AML-193 (cell line): ENCODE measurements at regions not wholly inside any gene's neighbourhood (a gene's known extent, or its start where the extent isn't known, plus 50 kb on each side); places are given as distances from the start of the nearest gene placed in this dataset.
"Not testable (repeated sequence)": the region's sequence is repeated elsewhere in the genome, so short reads cannot be mapped to it uniquely, and the experiment has no call there.

ENCODE experiments used
- DNase-seq, 2 experiments: peaks; one replicate each; lab custom pipeline; 2025; lab: John Stamatoyannopoulos, UW

- no peak for DNase-seq
These were observed 124.0 kb upstream of the TLE4 start for GRCh38 chr9:79447762-79448161.

- DNase-seq, result no peak
These were observed 119.5 kb upstream of the TLE4 start for GRCh38 chr9:79452265-79452664.

- DNase-seq, result no peak
These were observed 110.1 kb upstream of the TLE4 start for GRCh38 chr9:79461712-79462111.

GRCh38 chr9:79465156-79465555, 106.6 kb upstream of the TLE4 start:
- DNase-seq, result no peak

- no peak for DNase-seq
These were observed 102.6 kb upstream of the TLE4 start for GRCh38 chr9:79469164-79469563.

GRCh38 chr9:79470954-79471353, 100.8 kb upstream of the TLE4 start:
- no peak for DNase-seq

GRCh38 chr9:79471580-79472543, 99.9 kb upstream of the TLE4 start:
- peak in 1 of 2 experiments; percentile 19 for DNase-seq

GRCh38 chr9:79473704-79474103, 98.1 kb upstream of the TLE4 start:
- DNase-seq, result no peak

- DNase-seq, result no peak
These were observed 94.4 kb upstream of the TLE4 start for GRCh38 chr9:79477241-79477840.

GRCh38 chr9:79477955-79478771, 93.6 kb upstream of the TLE4 start:
- peak in 1 of 2 experiments; percentile 27 for DNase-seq

- DNase-seq, result no peak
These were observed 91.1 kb upstream of the TLE4 start for GRCh38 chr9:79480639-79481038.

- DNase-seq, result no peak
These were observed 89.8 kb upstream of the TLE4 start for GRCh38 chr9:79481846-79482477.

- DNase-seq, result no peak
These were observed 86.5 kb upstream of the TLE4 start for GRCh38 chr9:79485258-79485657.

GRCh38 chr9:79489261-79490000, 82.3 kb upstream of the TLE4 start:
- no peak for DNase-seq

- DNase-seq, result peak in 1 of 2 experiments; percentile 3
These were observed 81.0 kb upstream of the TLE4 start for GRCh38 chr9:79490657-79491248.

GRCh38 chr9:79492092-79493009, 79.4 kb upstream of the TLE4 start:
- DNase-seq, result no peak

GRCh38 chr9:79500196-79500864, 71.4 kb upstream of the TLE4 start:
- DNase-seq, result not testable (repeated sequence)

GRCh38 chr9:79501546-79501945, 70.2 kb upstream of the TLE4 start:
- no peak for DNase-seq

- DNase-seq, result no peak
These were observed 64.0 kb upstream of the TLE4 start for GRCh38 chr9:79507801-79508200.
